ENCODE measurements at regions not wholly inside any gene's neighbourhood (a gene's known extent, or its start where the extent isn't known, plus 50 kb on each side); places are given as distances from the start of the nearest gene placed in this dataset.

GRCh38 chr11:127806501-127806900, 780.9 kb downstream of the ETS1 start:
- Histone ChIP-seq H3K9me2 (replicated peaks; ENCODE audit: control insufficient read depth, low read length) (no peaks in the 10 kb centered on the region), H3F3A (ENCODE audit: control insufficient read depth, insufficient read depth) (no peaks in the 10 kb centered on the region), H3K36me3 (ENCODE audit: control insufficient read depth, low read length) (no peaks in the 10 kb centered on the region), H3K4me3 (ENCODE audit: low read length) (no peak overlapping the region), H3K27ac (ENCODE audit: low read depth, low read length) (no peak overlapping the region), H3K9me3 (ENCODE audit: control insufficient read depth, insufficient read depth, low read length) (no peaks in the 10 kb centered on the region), H3K4me1 (ENCODE audit: control insufficient read depth, low read length) (no peaks in the 10 kb centered on the region), H3K79me2 (ENCODE audit: control insufficient read depth, low read length) (no peaks in the 10 kb centered on the region), H3K27me3 (ENCODE audit: control insufficient read depth, low read length) (no peaks in the 10 kb centered on the region), H3K4me2 (ENCODE audit: low read length) (no peak overlapping the region), H4K20me1 (ENCODE audit: control insufficient read depth, insufficient read depth, low read depth, low read length) (no peaks in the 10 kb centered on the region)
- TF ChIP-seq EZH2phosphoT487 (IDR thresholded peaks at IDR 0.05; ENCODE audit: borderline replicate concordance, low read length) (no peak), CTCF (IDR thresholded peaks at IDR 0.05; ENCODE audit: low read depth, low read length, poor library complexity, severe bottlenecking) (no peak)

GRCh38 chr11:127805771-127806170, 781.6 kb downstream of the ETS1 start:
- no peaks in the 10 kb centered on the region for H3F3A ChIP-seq (ENCODE audit: control insufficient read depth, insufficient read depth)
- no peak for TF ChIP-seq CTCF (IDR thresholded peaks at IDR 0.05; ENCODE audit: low read depth, low read length, poor library complexity, severe bottlenecking)
- TF ChIP-seq EZH2phosphoT487 (IDR thresholded peaks at IDR 0.05; ENCODE audit: borderline replicate concordance, low read length): no peak
- H3K4me3 ChIP-seq (ENCODE audit: low read length): no peak overlapping the region
- no peaks in the 10 kb centered on the region for H3K9me3 ChIP-seq (ENCODE audit: control insufficient read depth, insufficient read depth, low read length)
- H3K27me3 ChIP-seq (ENCODE audit: control insufficient read depth, low read length): no peaks in the 10 kb centered on the region
- no peaks in the 10 kb centered on the region for H3K36me3 ChIP-seq (ENCODE audit: control insufficient read depth, low read length)
- H3K4me1 ChIP-seq (ENCODE audit: control insufficient read depth, low read length): no peaks in the 10 kb centered on the region
- no peaks in the 10 kb centered on the region for H4K20me1 ChIP-seq (ENCODE audit: control insufficient read depth, insufficient read depth, low read depth, low read length)
- no peak overlapping the region for H3K27ac ChIP-seq (ENCODE audit: low read depth, low read length)
- no peak overlapping the region for H3K4me2 ChIP-seq (ENCODE audit: low read length)
- H3K9me2 ChIP-seq (replicated peaks; ENCODE audit: control insufficient read depth, low read length): no peaks in the 10 kb centered on the region
- H3K79me2 ChIP-seq (ENCODE audit: control insufficient read depth, low read length): no peaks in the 10 kb centered on the region

GRCh38 chr11:127804747-127805400, 782.5 kb downstream of the ETS1 start:
- no peak overlapping the region for H3K4me2 ChIP-seq (ENCODE audit: low read length)
- no peaks in the 10 kb centered on the region for H3K9me3 ChIP-seq (ENCODE audit: control insufficient read depth, insufficient read depth, low read length)
- TF ChIP-seq CTCF (IDR thresholded peaks at IDR 0.05; ENCODE audit: low read depth, low read length, poor library complexity, severe bottlenecking) (no peak), EZH2phosphoT487 (IDR thresholded peaks at IDR 0.05; ENCODE audit: borderline replicate concordance, low read length) (no peak)
- H3K27ac ChIP-seq (ENCODE audit: low read depth, low read length): no peak overlapping the region
- H3K79me2 ChIP-seq (ENCODE audit: control insufficient read depth, low read length): no peaks in the 10 kb centered on the region
- no peaks in the 10 kb centered on the region for H3F3A ChIP-seq (ENCODE audit: control insufficient read depth, insufficient read depth)
- H3K4me1 ChIP-seq (ENCODE audit: control insufficient read depth, low read length): no peaks in the 10 kb centered on the region
- no peaks in the 10 kb centered on the region for H3K9me2 ChIP-seq (replicated peaks; ENCODE audit: control insufficient read depth, low read length)
- no peaks in the 10 kb centered on the region for H3K36me3 ChIP-seq (ENCODE audit: control insufficient read depth, low read length)
- no peaks in the 10 kb centered on the region for H3K27me3 ChIP-seq (ENCODE audit: control insufficient read depth, low read length)
- no peaks in the 10 kb centered on the region for H4K20me1 ChIP-seq (ENCODE audit: control insufficient read depth, insufficient read depth, low read depth, low read length)
- no peak overlapping the region for H3K4me3 ChIP-seq (ENCODE audit: low read length)

All from DOHH2 (cell line).